Ascending aorta (tissue), 2 donors: ENCODE measurements at regions not wholly inside any gene's neighbourhood (a gene's known extent, or its start where the extent isn't known, plus 50 kb on each side); places are given as distances from the start of the nearest gene placed in this dataset.

Experiments used
- DNase-seq, 2 donors: peaks; one replicate each; pipeline ENCODE4 v3.0.0-alpha.2; 2019; ENCODE audit warnings: low spot score in 2 of 2
- H3K27ac ChIP-seq, 2 donors: fragments of 200-600 bp; sonication (generic); one replicate each; pipeline ENCODE4 v1.5.1; 2016 to 2017; ENCODE audit warnings: mild to moderate bottlenecking in 1 of 2
- H3K27me3 ChIP-seq: fragments of 200-600 bp; sonication (generic); one replicate; pipeline ENCODE4 v1.5.1; 2017
- H3K36me3 ChIP-seq, 2 donors: fragments of 200-600 bp; sonication (generic); one replicate each; pipeline ENCODE4 v1.5.1; 2016
- H3K4me1 ChIP-seq, 2 donors: fragments of 200-600 bp; sonication (generic); one replicate each; pipeline ENCODE4 v1.5.1; 2016 to 2017; ENCODE audit warnings: mild to moderate bottlenecking in 1 of 2
- H3K4me3 ChIP-seq, 2 donors: fragments of 200-600 bp; sonication (generic); one replicate each; pipeline ENCODE4 v1.5.1; 2016 to 2017; ENCODE audit warnings: mild to moderate bottlenecking in 1 of 2
- H3K9me3 ChIP-seq, 2 donors: fragments of 200-600 bp; sonication (generic); one replicate each; pipeline ENCODE4 v1.5.1; 2016
- intact Hi-C: fragments of 100-400 bp; cut with DNase I; formaldehyde crosslinking; loops from one replicate; pipeline ENCODE4 v1.15.1; 2023
- TF ChIP-seq, protein P1 (sequence below), 3 experiments: fragments of 200-600 bp in 2 of 3; fragments of 450-650 bp in 1 of 3; sonication (generic) in 2 of 3; IDR thresholded peaks; one replicate each; pipeline ENCODE4 v1.5.1; 2016 to 2019; ENCODE audit warnings: antibody characterized with exemption in 3 of 3, mild to moderate bottlenecking in 1 of 3, moderate library complexity in 1 of 3

DNA sequence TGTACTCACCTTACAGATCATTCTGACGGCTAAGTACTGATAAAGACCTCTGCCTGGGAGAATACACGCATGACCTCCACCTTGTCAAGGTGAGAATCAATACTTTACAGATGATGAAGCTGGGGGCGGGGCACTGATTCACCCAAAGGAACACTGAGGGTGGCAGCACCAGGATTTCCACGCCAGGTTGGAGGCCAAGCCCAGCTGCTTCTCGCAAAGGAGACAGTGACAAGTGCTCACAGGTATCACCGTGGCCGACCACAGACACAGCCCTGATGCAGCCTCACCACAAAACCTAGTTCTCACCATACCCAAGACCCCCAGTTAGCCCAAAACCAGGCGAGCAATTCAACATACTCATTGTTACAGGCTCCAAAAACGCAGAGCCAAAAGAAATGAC, 434.2 kb downstream of the SOX9 start:
- H3K9me3 ChIP-seq, result no peaks in the 10 kb centered on the region
- no peak overlapping the region for H3K4me3 ChIP-seq
- TF ChIP-seq, protein P1, sequence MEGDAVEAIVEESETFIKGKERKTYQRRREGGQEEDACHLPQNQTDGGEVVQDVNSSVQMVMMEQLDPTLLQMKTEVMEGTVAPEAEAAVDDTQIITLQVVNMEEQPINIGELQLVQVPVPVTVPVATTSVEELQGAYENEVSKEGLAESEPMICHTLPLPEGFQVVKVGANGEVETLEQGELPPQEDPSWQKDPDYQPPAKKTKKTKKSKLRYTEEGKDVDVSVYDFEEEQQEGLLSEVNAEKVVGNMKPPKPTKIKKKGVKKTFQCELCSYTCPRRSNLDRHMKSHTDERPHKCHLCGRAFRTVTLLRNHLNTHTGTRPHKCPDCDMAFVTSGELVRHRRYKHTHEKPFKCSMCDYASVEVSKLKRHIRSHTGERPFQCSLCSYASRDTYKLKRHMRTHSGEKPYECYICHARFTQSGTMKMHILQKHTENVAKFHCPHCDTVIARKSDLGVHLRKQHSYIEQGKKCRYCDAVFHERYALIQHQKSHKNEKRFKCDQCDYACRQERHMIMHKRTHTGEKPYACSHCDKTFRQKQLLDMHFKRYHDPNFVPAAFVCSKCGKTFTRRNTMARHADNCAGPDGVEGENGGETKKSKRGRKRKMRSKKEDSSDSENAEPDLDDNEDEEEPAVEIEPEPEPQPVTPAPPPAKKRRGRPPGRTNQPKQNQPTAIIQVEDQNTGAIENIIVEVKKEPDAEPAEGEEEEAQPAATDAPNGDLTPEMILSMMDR (IDR thresholded peaks at IDR 0.05), result no peak
- DNase-seq, result no peak
- H3K4me1 ChIP-seq, result no peaks in the 10 kb centered on the region
- no peaks in the 10 kb centered on the region for H3K27me3 ChIP-seq
- intact Hi-C loops, result loop anchor here (5.0 kb wide), 1 partner anchor 602 kb away; no protein-coding TSS in a partner anchor
- H3K36me3 ChIP-seq, result no peaks in the 10 kb centered on the region
- no peak overlapping the region for H3K27ac ChIP-seq

DNA sequence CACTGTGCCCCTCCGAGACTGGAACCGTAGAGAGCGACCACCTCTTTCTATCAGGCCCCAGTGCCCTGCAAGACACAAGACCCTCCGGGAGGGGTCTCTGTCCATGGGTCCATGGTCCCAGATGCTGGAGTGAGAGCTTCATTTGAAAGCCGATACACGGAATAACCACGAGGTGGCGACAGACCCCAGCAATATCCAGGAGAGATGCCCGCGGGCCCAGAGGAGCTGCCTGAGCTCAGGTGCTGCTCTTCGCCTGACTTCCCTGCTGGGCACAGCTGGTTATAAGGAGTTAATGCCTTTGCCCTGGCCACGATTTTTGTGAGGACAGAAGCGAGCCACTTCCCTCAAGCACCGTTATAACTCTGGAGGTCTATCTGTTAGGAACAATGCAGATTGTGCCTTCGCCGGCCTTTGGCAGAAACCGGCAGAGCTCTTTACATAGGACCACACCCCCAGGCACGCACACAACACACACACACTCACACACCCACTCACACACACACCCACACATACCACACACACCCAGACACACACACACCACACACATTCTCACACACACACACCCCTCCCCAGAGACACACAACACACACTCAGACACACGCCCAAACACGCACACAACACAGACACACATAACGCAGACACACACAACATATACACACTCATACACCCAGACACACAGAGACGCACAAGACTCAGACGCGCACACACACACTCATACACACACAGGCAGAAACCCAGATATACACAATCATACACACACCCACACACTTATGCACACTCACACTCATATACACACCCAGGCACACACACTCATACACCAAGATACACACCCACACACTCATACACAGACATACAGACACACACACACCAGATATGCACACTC, 436.4 kb downstream of the SOX9 start:
- intact Hi-C loops, result loop anchor here (5.0 kb wide), 1 partner anchor 600 kb away; no protein-coding TSS in a partner anchor
- TF ChIP-seq, protein P1 (IDR thresholded peaks at IDR 0.05), result peak; percentile 40 to 79 (median 62)
- DNase-seq, result no peak

DNA sequence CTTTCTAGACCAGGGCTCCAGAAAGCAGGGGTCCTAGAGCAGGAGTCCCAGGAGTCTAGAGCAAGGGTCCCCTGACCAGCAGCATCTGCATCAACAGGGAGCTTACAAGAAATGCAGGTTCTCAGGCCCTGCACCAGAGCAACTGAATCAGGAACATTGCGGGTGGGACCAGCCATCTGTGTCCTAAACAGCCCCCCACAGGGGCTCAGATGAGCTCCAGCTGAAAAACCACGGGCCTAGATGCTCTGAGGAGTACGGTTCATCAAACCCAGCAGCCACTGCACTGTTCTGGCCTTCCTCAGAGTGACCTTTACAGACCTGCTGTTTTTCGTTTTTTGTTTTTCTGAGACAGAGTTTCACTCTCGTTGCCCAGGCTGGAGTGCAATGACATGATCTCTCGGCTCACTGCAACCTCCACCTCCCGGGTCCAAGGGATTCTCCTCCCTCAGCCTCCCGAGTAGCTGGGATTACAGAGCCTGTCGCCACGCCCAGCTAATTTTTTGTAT, 438.2 kb downstream of the SOX9 start:
- Histone ChIP-seq H3K36me3 (no peaks in the 10 kb centered on the region), H3K4me1 (no peaks in the 10 kb centered on the region), H3K4me3 (no peak overlapping the region), H3K27ac (no peak overlapping the region), H3K27me3 (no peaks in the 10 kb centered on the region), H3K9me3 (no peaks in the 10 kb centered on the region)
- intact Hi-C loops, result loop anchor here (5.0 kb wide), 1 partner anchor 598 kb away; no protein-coding TSS in a partner anchor
- DNase-seq, result no peak
- TF ChIP-seq, protein P1 (IDR thresholded peaks at IDR 0.05), result no peak

More for the DNA sequence above, 436.4 kb downstream of the SOX9 start:
- no peaks in the 10 kb centered on the region for H3K4me1 ChIP-seq
- H3K36me3 ChIP-seq, result no peaks in the 10 kb centered on the region
- H3K9me3 ChIP-seq, result no peaks in the 10 kb centered on the region
- H3K27ac ChIP-seq, result no peak overlapping the region
- no peak overlapping the region for H3K4me3 ChIP-seq
- no peaks in the 10 kb centered on the region for H3K27me3 ChIP-seq

DNA sequence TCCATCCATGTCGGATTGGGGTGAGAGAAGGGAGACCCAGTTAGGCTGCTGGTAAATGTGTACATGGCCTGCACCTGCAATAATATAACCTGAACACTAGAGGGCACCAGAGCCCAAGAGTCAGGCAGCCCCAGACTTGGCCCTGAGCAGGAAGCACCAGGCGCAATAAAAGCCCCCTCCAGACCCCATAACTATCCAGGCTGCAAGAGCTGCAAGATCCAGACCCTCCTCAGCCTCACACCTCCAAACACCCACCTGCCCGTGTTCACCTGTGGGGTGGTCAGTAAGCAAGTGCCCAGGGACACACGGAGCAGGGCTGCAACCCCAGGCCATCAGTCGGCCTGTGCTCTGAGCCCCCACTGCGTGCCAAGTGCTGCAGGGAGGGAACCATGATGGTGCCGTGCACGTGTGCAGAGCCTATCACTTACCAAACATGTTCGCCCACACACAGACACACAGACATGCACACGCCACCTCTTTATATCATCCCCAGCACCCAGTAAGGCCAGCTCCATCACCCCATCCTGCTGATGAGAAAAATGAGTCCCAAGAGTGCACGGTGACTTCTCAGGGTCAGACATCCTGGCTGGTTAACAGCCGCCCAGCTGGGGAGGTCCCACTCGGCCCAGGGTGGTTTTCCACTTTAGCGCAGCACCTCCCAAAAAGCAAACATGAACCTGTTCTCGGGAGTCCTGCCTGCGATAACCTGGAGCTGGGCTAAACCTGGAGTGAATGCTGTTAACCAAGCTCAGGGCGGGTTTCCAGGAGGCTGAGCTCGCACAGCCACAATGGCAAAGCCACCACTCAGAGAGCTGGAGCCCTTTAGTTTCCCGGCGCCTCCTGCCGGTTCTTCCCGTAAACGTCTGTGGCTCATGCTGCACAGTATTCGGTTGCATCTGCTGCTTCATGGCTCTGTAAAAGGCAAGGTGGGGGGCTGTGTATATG, 439.8 kb downstream of the SOX9 start:
- DNase-seq, result no peak
- Histone ChIP-seq H3K4me1 (no peaks in the 10 kb centered on the region), H3K36me3 (no peaks in the 10 kb centered on the region), H3K4me3 (no peak overlapping the region), H3K9me3 (no peaks in the 10 kb centered on the region), H3K27ac (no peak overlapping the region), H3K27me3 (no peaks in the 10 kb centered on the region)
- intact Hi-C loops, result no loop called here
- TF ChIP-seq, protein P1 (IDR thresholded peaks at IDR 0.05), result peak; percentile 26 to 83 (median 68)

DNA sequence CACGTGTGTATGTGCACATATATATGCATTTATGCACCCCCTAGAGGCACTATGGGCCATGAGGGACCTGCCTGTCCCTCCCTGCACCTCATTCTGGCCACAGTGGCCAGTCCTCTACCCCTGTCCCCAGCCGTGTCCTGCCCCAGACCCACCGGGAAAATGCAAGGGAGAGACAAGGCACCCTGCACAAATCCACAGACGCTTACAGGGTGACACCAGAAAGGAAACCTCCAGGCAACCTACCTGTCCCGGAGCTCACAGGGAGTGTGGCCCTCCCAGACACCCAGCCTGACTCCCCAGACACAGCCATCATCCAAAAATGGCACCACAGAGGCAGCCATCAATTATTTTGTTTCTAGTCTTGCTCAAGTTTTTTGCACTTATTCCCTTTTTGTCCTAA, 440.4 kb downstream of the SOX9 start:
- Histone ChIP-seq H3K4me1 (no peaks in the 10 kb centered on the region), H3K27me3 (no peaks in the 10 kb centered on the region), H3K36me3 (no peaks in the 10 kb centered on the region), H3K4me3 (no peak overlapping the region), H3K9me3 (no peaks in the 10 kb centered on the region), H3K27ac (no peak overlapping the region)
- intact Hi-C loops, result no loop called here
- DNase-seq, result no peak
- TF ChIP-seq, protein P1 (IDR thresholded peaks at IDR 0.05), result no peak
